ENCODE measurements at regions not wholly inside any gene's neighbourhood (a gene's known extent, or its start where the extent isn't known, plus 50 kb on each side); places are given as distances from the start of the nearest gene placed in this dataset.

DNA sequence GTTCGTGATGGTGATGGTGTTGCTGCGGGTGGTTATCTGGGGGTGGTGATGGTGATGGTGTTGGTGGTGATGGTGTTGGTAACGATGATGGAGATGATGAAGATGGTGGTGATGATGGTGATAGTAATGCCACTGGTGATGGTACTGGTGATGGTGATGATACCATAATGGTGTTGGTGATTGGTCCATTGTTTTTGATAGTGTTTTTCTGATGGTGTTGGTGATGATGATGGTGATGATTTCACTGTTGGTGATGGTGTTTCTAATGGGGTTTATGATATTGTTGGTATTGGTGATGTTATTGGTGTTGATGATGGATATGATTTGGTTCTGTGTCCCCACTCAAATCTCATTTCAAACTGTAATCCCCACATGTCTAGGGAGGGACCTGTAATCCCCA, 51.7 kb upstream of the PITRM1 start:
- Histone ChIP-seq H3K4me3 (no peak overlapping the region), H3K27me3 (peaks cover 0 to 6% (median 0%) of the 10 kb centered on the region in 4 donors), H3K27ac (no peak overlapping the region), H3K4me1 (peaks cover 5 to 21% (median 10%) of the 10 kb centered on the region in 3 donors), H3K9me3 (no peaks in the 10 kb centered on the region), H3K36me3 (no peaks in the 10 kb centered on the region)
- 89 to 95% methylated on average over 3 of the region's 3 CpGs for WGBS, 2 donors
- no peak for DNase-seq
- TF ChIP-seq, protein P1, sequence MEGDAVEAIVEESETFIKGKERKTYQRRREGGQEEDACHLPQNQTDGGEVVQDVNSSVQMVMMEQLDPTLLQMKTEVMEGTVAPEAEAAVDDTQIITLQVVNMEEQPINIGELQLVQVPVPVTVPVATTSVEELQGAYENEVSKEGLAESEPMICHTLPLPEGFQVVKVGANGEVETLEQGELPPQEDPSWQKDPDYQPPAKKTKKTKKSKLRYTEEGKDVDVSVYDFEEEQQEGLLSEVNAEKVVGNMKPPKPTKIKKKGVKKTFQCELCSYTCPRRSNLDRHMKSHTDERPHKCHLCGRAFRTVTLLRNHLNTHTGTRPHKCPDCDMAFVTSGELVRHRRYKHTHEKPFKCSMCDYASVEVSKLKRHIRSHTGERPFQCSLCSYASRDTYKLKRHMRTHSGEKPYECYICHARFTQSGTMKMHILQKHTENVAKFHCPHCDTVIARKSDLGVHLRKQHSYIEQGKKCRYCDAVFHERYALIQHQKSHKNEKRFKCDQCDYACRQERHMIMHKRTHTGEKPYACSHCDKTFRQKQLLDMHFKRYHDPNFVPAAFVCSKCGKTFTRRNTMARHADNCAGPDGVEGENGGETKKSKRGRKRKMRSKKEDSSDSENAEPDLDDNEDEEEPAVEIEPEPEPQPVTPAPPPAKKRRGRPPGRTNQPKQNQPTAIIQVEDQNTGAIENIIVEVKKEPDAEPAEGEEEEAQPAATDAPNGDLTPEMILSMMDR (IDR thresholded peaks at IDR 0.05), result no peak
- no peak for TF ChIP-seq POLR2A (IDR thresholded peaks at IDR 0.05)
- intact Hi-C loops (cut with DNase I), result no loop called here

DNA sequence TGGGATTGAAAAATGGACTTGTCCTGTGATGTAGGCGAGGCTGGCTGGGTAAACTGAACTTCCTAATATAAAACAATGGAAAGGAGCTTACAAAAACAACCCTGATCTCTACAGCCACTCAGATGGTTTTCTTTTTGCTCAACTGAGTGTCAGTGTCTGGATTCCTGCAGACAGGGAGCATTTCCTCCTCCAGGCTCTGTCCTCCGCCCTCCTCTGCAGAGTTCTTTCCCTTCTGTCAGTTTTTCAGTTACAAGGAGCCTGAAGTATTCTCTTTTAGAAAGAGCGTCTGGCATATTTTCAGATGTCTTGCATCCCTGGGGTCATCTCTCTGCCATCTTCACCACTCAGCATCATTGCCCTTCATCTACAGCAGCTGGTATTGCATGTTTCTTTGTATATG, 50.0 kb upstream of the PITRM1 start:
- no peaks in the 10 kb centered on the region for H3K27me3 ChIP-seq
- H3K27ac ChIP-seq, result no peak overlapping the region
- H3K9me3 ChIP-seq, result no peaks in the 10 kb centered on the region
- H3K4me1 ChIP-seq, result peaks cover 0 to 10% (median 4%) of the 10 kb centered on the region in 3 donors
- 71 to 74% methylated on average over 3 of the region's 3 CpGs for WGBS, 2 donors
- no peak for DNase-seq
- no peak overlapping the region for H3K4me3 ChIP-seq
- TF ChIP-seq, protein P1 (IDR thresholded peaks at IDR 0.05), result no peak
- no peak for TF ChIP-seq POLR2A (IDR thresholded peaks at IDR 0.05)
- H3K36me3 ChIP-seq, result no peaks in the 10 kb centered on the region
- intact Hi-C loops (cut with DNase I), result no loop called here
